T-helper 1 cell treated with Interleukin-12 subunit alpha and Interleukin-12 subunit beta and Interleukin-4 antibody, amounts not matched to agents 30 μg/mL and 1 μg/mL, for 36 hours (primary cell): ENCODE measurements at regions not wholly inside any gene's neighbourhood (a gene's known extent, or its start where the extent isn't known, plus 50 kb on each side); places are given as distances from the start of the nearest gene placed in this dataset.

Experiments
- H3K27ac Mint-ChIP-seq: one replicate; pipeline ENCODE4 v1.8.0; 2021; ENCODE audit warnings: mild to moderate bottlenecking, mixed read lengths
- H3K27me3 Mint-ChIP-seq: one replicate; pipeline ENCODE4 v1.8.0; 2021; ENCODE audit warnings: low read depth, mixed read lengths
- H3K36me3 Mint-ChIP-seq: one replicate; pipeline ENCODE4 v1.8.0; 2021; ENCODE audit warnings: low read depth, mixed read lengths
- H3K4me1 Mint-ChIP-seq: one replicate; pipeline ENCODE4 v1.8.0; 2021; ENCODE audit warnings: low read depth, mixed read lengths
- H3K4me3 Mint-ChIP-seq: one replicate; pipeline ENCODE4 v1.8.0; 2021; ENCODE audit warnings: mild to moderate bottlenecking, moderate library complexity, mixed read lengths
- H3K9me3 Mint-ChIP-seq: one replicate; pipeline ENCODE4 v1.8.0; 2021; ENCODE audit warnings: mixed read lengths

DNA sequence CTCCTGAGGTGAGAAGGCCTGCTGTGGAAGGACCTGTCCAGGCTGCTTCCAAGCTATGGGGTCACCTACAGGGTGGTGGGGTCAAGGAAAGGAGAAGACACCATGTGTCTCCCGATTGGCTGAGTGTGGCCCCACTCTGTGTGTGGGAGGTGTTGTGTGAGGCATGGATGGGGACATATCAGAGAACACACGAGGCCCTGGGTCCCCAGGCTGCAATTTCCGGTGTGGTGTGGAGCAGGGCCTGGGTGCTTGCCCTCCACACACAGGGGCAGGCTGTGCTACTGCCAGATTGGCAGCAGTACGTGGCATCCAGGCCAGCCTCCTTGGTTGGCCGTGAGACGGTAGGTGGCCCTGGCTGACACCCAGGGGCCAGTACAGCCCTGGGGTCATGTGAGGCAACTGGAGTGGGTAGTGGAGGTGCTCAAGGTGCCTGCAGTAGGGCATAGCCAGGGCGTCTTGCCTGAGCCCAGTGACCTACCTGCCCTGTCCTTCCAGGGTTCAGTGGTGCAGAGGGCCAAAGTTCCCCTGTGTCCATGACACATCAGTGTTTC is 233.8 kb downstream of the SNRPN start:
- no peaks in the 10 kb centered on the region for H3K36me3 Mint-ChIP-seq

DNA sequence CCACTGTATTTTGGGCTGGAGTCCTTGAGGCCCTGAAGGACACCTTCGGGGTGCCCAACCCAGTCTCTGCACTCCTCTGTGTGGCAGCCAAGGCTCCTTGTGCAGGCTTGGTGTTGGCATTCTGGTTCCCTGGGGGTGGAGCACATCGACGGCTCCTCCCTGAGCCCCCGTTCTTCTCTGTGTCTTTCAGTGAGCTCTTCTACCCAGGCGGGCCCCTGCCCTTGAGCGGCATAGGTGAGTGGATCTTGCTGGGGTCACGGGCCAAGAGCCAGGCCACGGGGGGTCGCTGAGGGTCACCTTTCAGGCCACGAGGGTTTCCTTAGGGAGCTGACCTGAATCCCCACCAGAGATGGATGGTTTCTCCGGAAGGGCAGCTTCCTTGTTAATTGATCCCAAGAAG is 234.8 kb downstream of the SNRPN start:
- H3K27me3 Mint-ChIP-seq: no peaks in the 10 kb centered on the region
- H3K4me1 Mint-ChIP-seq: no peaks in the 10 kb centered on the region
- no peak overlapping the region for H3K4me3 Mint-ChIP-seq
- no peak overlapping the region for H3K27ac Mint-ChIP-seq
- H3K36me3 Mint-ChIP-seq: no peaks in the 10 kb centered on the region
- peaks cover 45% of the 10 kb centered on the region for H3K9me3 Mint-ChIP-seq

More for the DNA sequence above, 233.8 kb downstream of the SNRPN start:
- peaks cover 45% of the 10 kb centered on the region for H3K9me3 Mint-ChIP-seq
- no peaks in the 10 kb centered on the region for H3K4me1 Mint-ChIP-seq
- H3K27ac Mint-ChIP-seq: no peak overlapping the region
- H3K4me3 Mint-ChIP-seq: no peak overlapping the region
- H3K27me3 Mint-ChIP-seq: no peaks in the 10 kb centered on the region

DNA sequence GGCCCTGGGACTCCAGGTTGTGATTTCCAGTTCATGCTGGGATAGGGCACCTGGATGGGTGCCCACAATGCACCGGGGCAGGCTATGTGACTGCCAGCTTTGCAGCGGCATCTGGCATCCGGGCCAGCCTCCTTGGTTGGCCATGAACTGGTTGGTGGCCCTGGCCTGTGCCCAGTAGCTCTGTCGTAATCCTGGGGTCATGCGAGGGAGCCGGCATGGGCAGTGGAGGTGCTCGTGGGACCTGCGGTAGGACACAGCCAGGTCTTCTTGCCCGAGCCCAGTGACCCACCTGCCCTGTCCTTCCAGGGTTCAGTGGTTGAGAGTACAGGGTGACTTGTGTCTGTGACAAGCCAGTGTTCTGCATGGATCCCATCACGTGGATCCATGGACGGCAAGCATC is 237.9 kb downstream of the SNRPN start:
- Mint-ChIP-seq H3K36me3 (no peaks in the 10 kb centered on the region), H3K9me3 (peaks cover 50% of the 10 kb centered on the region), H3K4me3 (no peak overlapping the region), H3K27me3 (no peaks in the 10 kb centered on the region), H3K4me1 (no peaks in the 10 kb centered on the region), H3K27ac (no peak overlapping the region)

DNA sequence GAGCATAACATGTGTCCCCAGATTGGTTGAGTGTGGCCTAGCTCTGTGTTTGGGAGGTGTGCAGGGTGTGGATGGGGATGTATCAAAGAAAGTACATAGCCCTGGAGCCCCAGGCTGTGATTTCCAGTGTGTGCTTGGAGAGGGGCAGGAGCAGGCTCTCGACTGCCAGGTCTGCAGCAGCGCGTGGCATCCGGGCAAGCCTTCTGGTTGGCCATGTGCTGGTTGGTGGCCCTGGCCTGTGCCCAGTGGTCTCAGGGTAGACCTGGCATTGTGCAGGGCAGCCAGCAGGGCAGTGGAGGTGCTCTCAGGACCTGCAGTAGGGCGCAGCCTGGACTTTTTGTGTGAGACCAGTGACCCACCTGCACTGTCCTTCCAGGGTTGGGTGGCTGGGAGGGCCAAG is 231.5 kb downstream of the UBE3A start:
- H3K4me1 Mint-ChIP-seq: no peaks in the 10 kb centered on the region
- H3K36me3 Mint-ChIP-seq: no peaks in the 10 kb centered on the region
- peaks cover 17% of the 10 kb centered on the region for H3K9me3 Mint-ChIP-seq
- no peak overlapping the region for H3K4me3 Mint-ChIP-seq
- no peak overlapping the region for H3K27ac Mint-ChIP-seq
- no peaks in the 10 kb centered on the region for H3K27me3 Mint-ChIP-seq

DNA sequence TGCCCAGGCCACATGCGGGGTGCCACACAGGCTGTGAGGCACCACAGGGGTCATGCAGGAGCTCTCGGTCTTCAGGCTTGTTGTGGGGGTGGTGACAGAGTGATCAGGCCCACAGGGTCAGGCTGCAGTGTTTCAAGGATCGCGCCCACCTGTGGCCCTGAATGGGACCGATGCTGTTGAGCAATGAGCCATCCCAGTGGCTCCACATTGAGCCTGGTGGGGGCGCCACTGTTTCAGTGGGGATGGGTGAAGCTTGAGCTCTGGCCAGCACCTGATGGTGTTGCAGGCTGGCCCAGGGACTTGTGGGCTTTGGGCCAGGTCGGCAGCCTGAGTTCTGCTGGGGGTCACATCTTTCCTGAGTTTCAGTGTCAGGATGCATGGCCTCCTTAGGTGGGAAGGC is 230.1 kb downstream of the UBE3A start:
- Mint-ChIP-seq H3K4me1 (no peaks in the 10 kb centered on the region), H3K27me3 (no peaks in the 10 kb centered on the region), H3K9me3 (peaks cover 16% of the 10 kb centered on the region), H3K27ac (no peak overlapping the region), H3K4me3 (no peak overlapping the region), H3K36me3 (no peaks in the 10 kb centered on the region)

DNA sequence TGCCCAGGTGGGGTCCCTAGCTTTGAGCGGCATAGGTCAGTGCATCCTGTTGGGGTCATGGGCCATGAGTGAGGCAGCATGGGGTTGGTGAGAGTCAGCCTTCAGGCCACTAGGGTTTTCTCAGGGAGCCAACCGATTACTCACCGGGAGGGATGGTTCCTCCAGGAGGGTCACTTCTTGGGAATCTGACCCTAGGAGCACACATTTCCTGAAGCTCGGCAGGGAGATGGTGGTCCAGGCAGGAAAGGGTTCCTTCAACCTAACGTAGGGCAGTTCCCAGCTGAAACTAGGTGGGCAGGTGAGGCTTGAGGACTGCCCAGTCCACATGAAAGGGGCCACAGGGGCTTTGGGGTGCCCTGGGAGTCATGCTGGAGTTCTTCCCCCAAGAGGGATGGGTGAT is 218.0 kb downstream of the UBE3A start:
- peaks cover 47% of the 10 kb centered on the region for H3K9me3 Mint-ChIP-seq
- no peaks in the 10 kb centered on the region for H3K36me3 Mint-ChIP-seq
- no peak overlapping the region for H3K27ac Mint-ChIP-seq
- H3K4me3 Mint-ChIP-seq: no peak overlapping the region
- H3K4me1 Mint-ChIP-seq: no peaks in the 10 kb centered on the region
- H3K27me3 Mint-ChIP-seq: no peaks in the 10 kb centered on the region

GRCh38 chr15:25224396-25224795 is 214.4 kb downstream of the UBE3A start:
- H3K27ac Mint-ChIP-seq: no peak overlapping the region
- no peaks in the 10 kb centered on the region for H3K4me1 Mint-ChIP-seq
- H3K9me3 Mint-ChIP-seq: peaks cover 34% of the 10 kb centered on the region
- no peaks in the 10 kb centered on the region for H3K27me3 Mint-ChIP-seq
- H3K4me3 Mint-ChIP-seq: no peak overlapping the region
- no peaks in the 10 kb centered on the region for H3K36me3 Mint-ChIP-seq

DNA sequence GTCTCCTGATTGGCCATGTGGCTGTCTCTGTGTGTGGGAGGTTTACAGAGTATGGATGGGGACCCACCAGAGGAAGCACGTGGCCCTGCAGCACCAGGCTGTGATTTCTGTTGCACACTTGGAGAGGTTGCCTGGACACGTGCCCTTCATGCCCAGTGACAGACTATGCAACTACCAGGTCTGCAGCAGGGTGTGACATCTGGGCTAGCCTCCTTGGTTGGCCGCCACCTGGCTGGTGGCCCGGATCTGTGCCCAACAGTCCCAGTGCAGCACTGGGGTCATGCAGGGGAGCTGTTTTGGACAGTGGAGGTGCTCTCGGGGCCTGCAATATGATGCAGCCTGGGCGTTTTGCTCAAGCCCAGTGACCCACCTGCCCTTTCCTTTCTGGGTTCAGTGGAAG is 212.5 kb downstream of the UBE3A start:
- Mint-ChIP-seq H3K27ac (no peak overlapping the region), H3K4me1 (no peaks in the 10 kb centered on the region), H3K9me3 (peaks cover 34% of the 10 kb centered on the region), H3K27me3 (no peaks in the 10 kb centered on the region), H3K36me3 (no peaks in the 10 kb centered on the region), H3K4me3 (no peak overlapping the region)

GRCh38 chr15:25228261-25228660 is 210.6 kb downstream of the UBE3A start:
- H3K36me3 Mint-ChIP-seq: no peaks in the 10 kb centered on the region
- H3K4me3 Mint-ChIP-seq: no peak overlapping the region
- no peaks in the 10 kb centered on the region for H3K27me3 Mint-ChIP-seq
- peaks cover 37% of the 10 kb centered on the region for H3K9me3 Mint-ChIP-seq
- no peak overlapping the region for H3K27ac Mint-ChIP-seq
- no peaks in the 10 kb centered on the region for H3K4me1 Mint-ChIP-seq

DNA sequence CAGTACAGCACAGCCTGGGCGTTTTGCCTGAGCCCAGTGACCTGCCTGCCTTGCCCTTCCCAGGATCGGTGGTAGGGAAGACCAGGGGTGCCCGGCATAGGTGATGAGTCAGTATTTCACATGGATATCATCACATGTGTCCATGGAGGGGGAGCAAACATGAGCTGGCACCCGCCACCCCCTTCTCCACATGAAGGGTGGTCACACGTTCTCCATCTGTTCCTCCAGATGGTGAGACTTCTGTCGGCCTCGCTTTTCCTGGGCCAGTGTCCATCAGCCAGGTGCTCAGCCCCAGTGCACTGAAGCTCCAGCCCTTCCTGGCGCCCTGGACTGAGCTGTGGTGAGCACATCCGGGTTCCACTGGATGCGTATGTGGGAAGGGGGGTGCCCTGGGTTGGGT is 208.4 kb downstream of the UBE3A start:
- no peaks in the 10 kb centered on the region for H3K4me1 Mint-ChIP-seq
- H3K9me3 Mint-ChIP-seq: peaks cover 32% of the 10 kb centered on the region
- no peak overlapping the region for H3K4me3 Mint-ChIP-seq
- H3K27me3 Mint-ChIP-seq: no peaks in the 10 kb centered on the region
- H3K27ac Mint-ChIP-seq: no peak overlapping the region
- no peaks in the 10 kb centered on the region for H3K36me3 Mint-ChIP-seq

DNA sequence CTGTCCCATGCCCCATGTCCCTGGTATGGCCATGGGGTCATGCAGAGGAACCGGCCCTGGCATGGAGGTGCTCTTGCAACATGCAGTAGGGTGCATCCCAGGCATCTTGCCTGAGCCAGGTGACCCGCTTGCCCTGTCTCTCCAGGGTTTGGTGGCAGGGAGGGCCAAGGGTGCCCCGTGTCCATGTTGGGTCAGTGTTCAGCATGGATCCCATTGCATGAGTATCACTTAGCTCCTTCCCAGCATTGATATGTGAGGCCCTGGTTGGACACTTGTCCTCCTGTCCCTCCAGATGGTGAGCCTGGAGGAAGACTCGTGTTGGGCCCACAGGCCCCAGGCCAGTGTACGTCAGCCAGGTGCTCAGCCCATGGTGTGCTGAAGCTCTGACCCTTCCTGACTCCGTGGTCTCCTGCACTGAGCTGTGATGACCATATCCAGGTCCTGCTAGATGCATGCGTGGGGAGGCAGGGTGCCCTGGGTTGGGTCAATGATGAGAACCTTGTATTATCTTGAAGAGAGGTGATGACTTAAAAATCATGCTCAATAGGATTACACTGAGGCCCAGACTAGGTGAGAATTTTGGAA is 205.0 kb downstream of the UBE3A start:
- Mint-ChIP-seq H3K27me3 (no peaks in the 10 kb centered on the region), H3K27ac (no peak overlapping the region), H3K4me1 (no peaks in the 10 kb centered on the region), H3K9me3 (peaks cover 39% of the 10 kb centered on the region), H3K4me3 (no peak overlapping the region), H3K36me3 (no peaks in the 10 kb centered on the region)

- no peaks in the 10 kb centered on the region for H3K4me1 Mint-ChIP-seq
- H3K9me3 Mint-ChIP-seq: peaks cover 39% of the 10 kb centered on the region
- H3K27ac Mint-ChIP-seq: no peak overlapping the region
- no peaks in the 10 kb centered on the region for H3K36me3 Mint-ChIP-seq
- no peak overlapping the region for H3K4me3 Mint-ChIP-seq
- H3K27me3 Mint-ChIP-seq: no peaks in the 10 kb centered on the region
These were observed 204.0 kb downstream of the UBE3A start for GRCh38 chr15:25234831-25235230.

- Mint-ChIP-seq H3K4me1 (no peaks in the 10 kb centered on the region), H3K27ac (no peak overlapping the region), H3K36me3 (no peaks in the 10 kb centered on the region), H3K27me3 (no peaks in the 10 kb centered on the region), H3K9me3 (peaks cover 38% of the 10 kb centered on the region), H3K4me3 (no peak overlapping the region)
These were observed 203.4 kb downstream of the UBE3A start for GRCh38 chr15:25235391-25235790.

DNA sequence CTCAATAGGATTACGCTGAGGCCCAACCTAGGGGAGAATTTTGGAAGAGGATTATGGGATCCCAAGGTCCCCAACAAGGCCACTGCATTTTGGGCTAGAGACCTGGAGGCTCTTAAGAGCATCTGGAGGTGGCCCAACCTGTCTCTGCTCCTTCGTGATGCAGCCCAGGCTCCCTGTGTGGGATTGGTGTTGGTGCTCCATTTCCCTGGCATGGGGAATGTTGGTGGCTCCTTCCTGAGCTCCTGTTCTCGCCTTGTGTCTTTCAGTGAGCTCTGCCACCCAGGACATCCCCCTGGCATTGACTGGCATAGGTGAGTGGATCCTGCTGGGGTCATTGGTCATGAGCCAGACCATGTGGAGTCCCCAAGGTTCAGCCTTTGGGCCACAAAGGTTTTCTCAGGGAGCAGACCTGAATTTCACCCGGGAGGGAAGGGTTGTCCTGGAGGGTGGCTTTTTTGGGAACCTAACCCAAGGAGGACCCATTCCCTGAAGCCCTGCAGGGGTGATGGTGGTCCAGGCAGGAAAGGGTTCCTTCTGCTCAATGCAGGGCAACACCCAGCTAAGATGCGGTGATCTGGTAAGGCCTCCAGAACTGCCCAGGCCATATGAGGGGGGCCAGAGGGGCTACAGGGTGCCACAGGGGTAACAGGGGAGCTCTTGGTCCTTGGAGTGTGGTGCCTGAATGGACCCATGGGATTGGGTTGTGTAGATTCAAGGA is 202.5 kb downstream of the UBE3A start:
- Mint-ChIP-seq H3K4me1 (no peaks in the 10 kb centered on the region), H3K9me3 (peaks cover 33% of the 10 kb centered on the region), H3K27ac (no peak overlapping the region), H3K4me3 (no peak overlapping the region), H3K36me3 (no peaks in the 10 kb centered on the region), H3K27me3 (no peaks in the 10 kb centered on the region)

DNA sequence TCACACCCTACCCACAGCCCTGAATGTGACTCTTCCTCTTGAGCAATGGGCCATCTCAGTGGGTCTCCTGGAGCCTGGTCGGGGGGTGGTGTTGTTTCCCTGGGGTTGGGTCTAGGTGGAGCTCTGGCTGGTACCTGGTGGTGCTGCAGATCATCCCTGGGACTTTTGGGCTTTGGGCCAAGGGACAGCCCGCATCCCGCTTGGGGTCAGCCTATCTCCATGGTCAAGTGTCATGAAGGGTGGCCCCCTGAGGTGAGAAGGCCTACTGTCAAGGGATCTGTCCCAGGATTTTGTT is 202.0 kb downstream of the UBE3A start:
- Mint-ChIP-seq H3K27me3 (no peaks in the 10 kb centered on the region), H3K4me3 (no peak overlapping the region), H3K9me3 (peaks cover 30% of the 10 kb centered on the region), H3K36me3 (no peaks in the 10 kb centered on the region), H3K27ac (no peak overlapping the region), H3K4me1 (no peaks in the 10 kb centered on the region)
